ENCODE measurements at regions not wholly inside any gene's neighbourhood (a gene's known extent, or its start where the extent isn't known, plus 50 kb on each side); places are given as distances from the start of the nearest gene placed in this dataset.

GRCh38 chr3:177307391-177307790 lies 110.1 kb upstream of the TBL1XR1 start:
- H3K27ac ChIP-seq (ENCODE audit: low read length): no peak overlapping the region
- H3K4me1 ChIP-seq (ENCODE audit: insufficient read depth, low read length): no peaks in the 10 kb centered on the region

GRCh38 chr3:177307826-177308225 lies 110.5 kb upstream of the TBL1XR1 start:
- no peaks in the 10 kb centered on the region for H3K9me3 ChIP-seq (ENCODE audit: insufficient read depth, low read depth, low read length)
- no peaks in the 10 kb centered on the region for H3K27me3 ChIP-seq (ENCODE audit: insufficient read depth, low read length)
- no peaks in the 10 kb centered on the region for H3K36me3 ChIP-seq (ENCODE audit: insufficient read depth, low read depth, low read length)
- H3K27ac ChIP-seq (ENCODE audit: low read length): no peak overlapping the region
- H3K4me3 ChIP-seq (ENCODE audit: low read length): no peak overlapping the region
- no peaks in the 10 kb centered on the region for H3K4me1 ChIP-seq (ENCODE audit: insufficient read depth, low read length)
- H3K9ac ChIP-seq (ENCODE audit: low read depth, low read length): no peak overlapping the region

More at GRCh38 chr3:177307391-177307790, 110.1 kb upstream of the TBL1XR1 start:
- Histone ChIP-seq H3K9me3 (ENCODE audit: insufficient read depth, low read depth, low read length) (no peaks in the 10 kb centered on the region), H3K9ac (ENCODE audit: low read depth, low read length) (no peak overlapping the region), H3K27me3 (ENCODE audit: insufficient read depth, low read length) (no peaks in the 10 kb centered on the region), H3K36me3 (ENCODE audit: insufficient read depth, low read depth, low read length) (no peaks in the 10 kb centered on the region), H3K4me3 (ENCODE audit: low read length) (no peak overlapping the region)

GRCh38 chr3:177308286-177308685 lies 111.0 kb upstream of the TBL1XR1 start:
- Histone ChIP-seq H3K9me3 (ENCODE audit: insufficient read depth, low read depth, low read length) (no peaks in the 10 kb centered on the region), H3K27me3 (ENCODE audit: insufficient read depth, low read length) (no peaks in the 10 kb centered on the region), H3K9ac (ENCODE audit: low read depth, low read length) (no peak overlapping the region), H3K4me3 (ENCODE audit: low read length) (no peak overlapping the region), H3K27ac (ENCODE audit: low read length) (no peak overlapping the region), H3K36me3 (ENCODE audit: insufficient read depth, low read depth, low read length) (no peaks in the 10 kb centered on the region), H3K4me1 (ENCODE audit: insufficient read depth, low read length) (no peaks in the 10 kb centered on the region)

GRCh38 chr3:177308911-177309310 lies 111.6 kb upstream of the TBL1XR1 start:
- H3K27ac ChIP-seq (ENCODE audit: low read length): no peak overlapping the region
- H3K4me3 ChIP-seq (ENCODE audit: low read length): no peak overlapping the region
- H3K9ac ChIP-seq (ENCODE audit: low read depth, low read length): no peak overlapping the region
- no peaks in the 10 kb centered on the region for H3K27me3 ChIP-seq (ENCODE audit: insufficient read depth, low read length)
- no peaks in the 10 kb centered on the region for H3K36me3 ChIP-seq (ENCODE audit: insufficient read depth, low read depth, low read length)
- H3K9me3 ChIP-seq (ENCODE audit: insufficient read depth, low read depth, low read length): no peaks in the 10 kb centered on the region
- no peaks in the 10 kb centered on the region for H3K4me1 ChIP-seq (ENCODE audit: insufficient read depth, low read length)

- Histone ChIP-seq H3K9me3 (ENCODE audit: insufficient read depth, low read depth, low read length) (no peaks in the 10 kb centered on the region), H3K9ac (ENCODE audit: low read depth, low read length) (no peak overlapping the region), H3K36me3 (ENCODE audit: insufficient read depth, low read depth, low read length) (no peaks in the 10 kb centered on the region), H3K27me3 (ENCODE audit: insufficient read depth, low read length) (no peaks in the 10 kb centered on the region), H3K27ac (ENCODE audit: low read length) (no peak overlapping the region), H3K4me1 (ENCODE audit: insufficient read depth, low read length) (no peaks in the 10 kb centered on the region), H3K4me3 (ENCODE audit: low read length) (no peak overlapping the region)
These were observed 115.2 kb upstream of the TBL1XR1 start for GRCh38 chr3:177312491-177312890.

GRCh38 chr3:177314897-177315296 lies 117.6 kb upstream of the TBL1XR1 start:
- no peaks in the 10 kb centered on the region for H3K36me3 ChIP-seq (ENCODE audit: insufficient read depth, low read depth, low read length)
- H3K27me3 ChIP-seq (ENCODE audit: insufficient read depth, low read length): no peaks in the 10 kb centered on the region
- H3K4me3 ChIP-seq (ENCODE audit: low read length): no peak overlapping the region
- H3K4me1 ChIP-seq (ENCODE audit: insufficient read depth, low read length): no peaks in the 10 kb centered on the region
- no peak overlapping the region for H3K27ac ChIP-seq (ENCODE audit: low read length)
- no peak overlapping the region for H3K9ac ChIP-seq (ENCODE audit: low read depth, low read length)
- H3K9me3 ChIP-seq (ENCODE audit: insufficient read depth, low read depth, low read length): no peaks in the 10 kb centered on the region

- Histone ChIP-seq H3K9me3 (ENCODE audit: insufficient read depth, low read depth, low read length) (no peaks in the 10 kb centered on the region), H3K27ac (ENCODE audit: low read length) (no peak overlapping the region), H3K4me3 (ENCODE audit: low read length) (no peak overlapping the region), H3K9ac (ENCODE audit: low read depth, low read length) (no peak overlapping the region), H3K36me3 (ENCODE audit: insufficient read depth, low read depth, low read length) (no peaks in the 10 kb centered on the region), H3K4me1 (ENCODE audit: insufficient read depth, low read length) (no peaks in the 10 kb centered on the region), H3K27me3 (ENCODE audit: insufficient read depth, low read length) (no peaks in the 10 kb centered on the region)
These were observed 120.0 kb upstream of the TBL1XR1 start for GRCh38 chr3:177317247-177317646.

- no peaks in the 10 kb centered on the region for H3K9me3 ChIP-seq (ENCODE audit: insufficient read depth, low read depth, low read length)
- no peak overlapping the region for H3K27ac ChIP-seq (ENCODE audit: low read length)
- no peaks in the 10 kb centered on the region for H3K36me3 ChIP-seq (ENCODE audit: insufficient read depth, low read depth, low read length)
- H3K4me3 ChIP-seq (ENCODE audit: low read length): no peak overlapping the region
- no peaks in the 10 kb centered on the region for H3K4me1 ChIP-seq (ENCODE audit: insufficient read depth, low read length)
- no peak overlapping the region for H3K9ac ChIP-seq (ENCODE audit: low read depth, low read length)
- H3K27me3 ChIP-seq (ENCODE audit: insufficient read depth, low read length): no peaks in the 10 kb centered on the region
These were observed 121.3 kb upstream of the TBL1XR1 start for GRCh38 chr3:177318559-177318958.

GRCh38 chr3:177320765-177321247 lies 123.5 kb upstream of the TBL1XR1 start:
- Histone ChIP-seq H3K9me3 (ENCODE audit: insufficient read depth, low read depth, low read length) (no peaks in the 10 kb centered on the region), H3K4me1 (ENCODE audit: insufficient read depth, low read length) (no peaks in the 10 kb centered on the region), H3K36me3 (ENCODE audit: insufficient read depth, low read depth, low read length) (no peaks in the 10 kb centered on the region), H3K27ac (ENCODE audit: low read length) (no peak overlapping the region), H3K27me3 (ENCODE audit: insufficient read depth, low read length) (no peaks in the 10 kb centered on the region), H3K9ac (ENCODE audit: low read depth, low read length) (no peak overlapping the region), H3K4me3 (ENCODE audit: low read length) (no peak overlapping the region)

GRCh38 chr3:177321819-177322218 lies 124.5 kb upstream of the TBL1XR1 start:
- no peak overlapping the region for H3K4me3 ChIP-seq (ENCODE audit: low read length)
- H3K27me3 ChIP-seq (ENCODE audit: insufficient read depth, low read length): no peaks in the 10 kb centered on the region
- H3K36me3 ChIP-seq (ENCODE audit: insufficient read depth, low read depth, low read length): no peaks in the 10 kb centered on the region
- no peaks in the 10 kb centered on the region for H3K4me1 ChIP-seq (ENCODE audit: insufficient read depth, low read length)
- H3K27ac ChIP-seq (ENCODE audit: low read length): no peak overlapping the region
- no peaks in the 10 kb centered on the region for H3K9me3 ChIP-seq (ENCODE audit: insufficient read depth, low read depth, low read length)
- no peak overlapping the region for H3K9ac ChIP-seq (ENCODE audit: low read depth, low read length)

- H3K4me1 ChIP-seq (ENCODE audit: insufficient read depth, low read length): no peaks in the 10 kb centered on the region
- H3K9me3 ChIP-seq (ENCODE audit: insufficient read depth, low read depth, low read length): no peaks in the 10 kb centered on the region
- H3K4me3 ChIP-seq (ENCODE audit: low read length): no peak overlapping the region
- H3K36me3 ChIP-seq (ENCODE audit: insufficient read depth, low read depth, low read length): no peaks in the 10 kb centered on the region
- no peak overlapping the region for H3K9ac ChIP-seq (ENCODE audit: low read depth, low read length)
- H3K27ac ChIP-seq (ENCODE audit: low read length): no peak overlapping the region
- H3K27me3 ChIP-seq (ENCODE audit: insufficient read depth, low read length): no peaks in the 10 kb centered on the region
These were observed 125.6 kb upstream of the TBL1XR1 start for GRCh38 chr3:177322881-177323280.

GRCh38 chr3:177329854-177330253 lies 132.6 kb upstream of the TBL1XR1 start:
- H3K4me3 ChIP-seq (ENCODE audit: low read length): no peak overlapping the region
- no peak overlapping the region for H3K27ac ChIP-seq (ENCODE audit: low read length)

GRCh38 chr3:177330779-177331178 lies 133.5 kb upstream of the TBL1XR1 start:
- Histone ChIP-seq H3K27ac (ENCODE audit: low read length) (no peak overlapping the region), H3K36me3 (ENCODE audit: insufficient read depth, low read depth, low read length) (no peaks in the 10 kb centered on the region), H3K9ac (ENCODE audit: low read depth, low read length) (no peak overlapping the region), H3K4me3 (ENCODE audit: low read length) (no peak overlapping the region), H3K9me3 (ENCODE audit: insufficient read depth, low read depth, low read length) (no peaks in the 10 kb centered on the region), H3K27me3 (ENCODE audit: insufficient read depth, low read length) (no peaks in the 10 kb centered on the region), H3K4me1 (ENCODE audit: insufficient read depth, low read length) (no peaks in the 10 kb centered on the region)

More at GRCh38 chr3:177329854-177330253, 132.6 kb upstream of the TBL1XR1 start:
- no peaks in the 10 kb centered on the region for H3K9me3 ChIP-seq (ENCODE audit: insufficient read depth, low read depth, low read length)
- H3K4me1 ChIP-seq (ENCODE audit: insufficient read depth, low read length): no peaks in the 10 kb centered on the region
- no peak overlapping the region for H3K9ac ChIP-seq (ENCODE audit: low read depth, low read length)
- H3K27me3 ChIP-seq (ENCODE audit: insufficient read depth, low read length): no peaks in the 10 kb centered on the region
- no peaks in the 10 kb centered on the region for H3K36me3 ChIP-seq (ENCODE audit: insufficient read depth, low read depth, low read length)
